ENCODE measurements at regions not wholly inside any gene's neighbourhood (a gene's known extent, or its start where the extent isn't known, plus 50 kb on each side); places are given as distances from the start of the nearest gene placed in this dataset.

DNA sequence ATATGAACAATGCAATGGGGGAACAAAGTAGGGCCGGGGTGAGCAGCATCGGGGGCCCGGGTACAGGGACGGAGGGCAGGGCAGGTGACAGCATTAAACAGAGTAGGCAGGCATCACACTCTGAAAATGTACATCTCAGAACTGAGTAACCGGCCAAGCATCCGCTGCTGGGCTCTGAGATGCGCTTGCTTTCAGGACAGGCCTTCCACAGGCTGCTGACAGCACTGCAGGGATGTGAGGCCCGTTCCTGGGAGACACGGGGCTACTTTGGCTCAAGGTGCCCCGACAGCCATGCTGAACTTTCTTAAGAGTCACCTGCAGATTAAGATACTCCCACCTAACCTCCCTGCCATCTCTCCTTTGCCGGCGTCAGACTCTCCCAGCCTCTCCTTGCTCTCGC, 64.3 kb upstream of the FGFR2 start:
- TF ChIP-seq, protein P1, sequence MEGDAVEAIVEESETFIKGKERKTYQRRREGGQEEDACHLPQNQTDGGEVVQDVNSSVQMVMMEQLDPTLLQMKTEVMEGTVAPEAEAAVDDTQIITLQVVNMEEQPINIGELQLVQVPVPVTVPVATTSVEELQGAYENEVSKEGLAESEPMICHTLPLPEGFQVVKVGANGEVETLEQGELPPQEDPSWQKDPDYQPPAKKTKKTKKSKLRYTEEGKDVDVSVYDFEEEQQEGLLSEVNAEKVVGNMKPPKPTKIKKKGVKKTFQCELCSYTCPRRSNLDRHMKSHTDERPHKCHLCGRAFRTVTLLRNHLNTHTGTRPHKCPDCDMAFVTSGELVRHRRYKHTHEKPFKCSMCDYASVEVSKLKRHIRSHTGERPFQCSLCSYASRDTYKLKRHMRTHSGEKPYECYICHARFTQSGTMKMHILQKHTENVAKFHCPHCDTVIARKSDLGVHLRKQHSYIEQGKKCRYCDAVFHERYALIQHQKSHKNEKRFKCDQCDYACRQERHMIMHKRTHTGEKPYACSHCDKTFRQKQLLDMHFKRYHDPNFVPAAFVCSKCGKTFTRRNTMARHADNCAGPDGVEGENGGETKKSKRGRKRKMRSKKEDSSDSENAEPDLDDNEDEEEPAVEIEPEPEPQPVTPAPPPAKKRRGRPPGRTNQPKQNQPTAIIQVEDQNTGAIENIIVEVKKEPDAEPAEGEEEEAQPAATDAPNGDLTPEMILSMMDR (IDR thresholded peaks at IDR 0.05): no peak
- no peak for TF ChIP-seq POLR2A (IDR thresholded peaks at IDR 0.05)

Data from adrenal gland (tissue), 5 donors.